ENCODE measurements at regions not wholly inside any gene's neighbourhood (a gene's known extent, or its start where the extent isn't known, plus 50 kb on each side); places are given as distances from the start of the nearest gene placed in this dataset.

DNA sequence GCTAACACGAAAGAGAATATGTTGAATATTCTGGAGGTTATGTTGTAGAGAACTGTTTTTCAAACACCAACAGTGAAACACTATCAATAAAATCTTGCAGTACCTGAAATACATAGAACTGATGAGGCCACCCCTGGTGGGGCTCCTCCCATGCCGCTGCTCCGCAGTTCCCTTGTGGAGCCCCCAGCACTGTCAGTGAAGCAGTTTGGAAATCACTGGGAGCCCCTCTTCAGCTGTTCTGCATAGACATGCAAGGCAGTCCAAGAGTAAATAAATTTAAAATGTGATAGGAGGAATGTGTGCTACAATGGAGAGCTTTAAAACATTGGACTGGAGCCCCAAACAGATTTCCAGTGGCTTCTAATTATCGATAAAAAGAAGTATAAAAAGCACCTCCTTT, 189.4 kb downstream of the FNDC1 start:
- H3K4me3 ChIP-seq (replicated peaks in 1 of 4; ENCODE audit: control extremely low read depth in 1 of 4, insufficient read depth in 1 of 4, low read depth in 3 of 4, low read length in 4 of 4), result no peak overlapping the region
- no peak overlapping the region for H2AFZ ChIP-seq (ENCODE audit: low read length)
- TF ChIP-seq, protein P1, sequence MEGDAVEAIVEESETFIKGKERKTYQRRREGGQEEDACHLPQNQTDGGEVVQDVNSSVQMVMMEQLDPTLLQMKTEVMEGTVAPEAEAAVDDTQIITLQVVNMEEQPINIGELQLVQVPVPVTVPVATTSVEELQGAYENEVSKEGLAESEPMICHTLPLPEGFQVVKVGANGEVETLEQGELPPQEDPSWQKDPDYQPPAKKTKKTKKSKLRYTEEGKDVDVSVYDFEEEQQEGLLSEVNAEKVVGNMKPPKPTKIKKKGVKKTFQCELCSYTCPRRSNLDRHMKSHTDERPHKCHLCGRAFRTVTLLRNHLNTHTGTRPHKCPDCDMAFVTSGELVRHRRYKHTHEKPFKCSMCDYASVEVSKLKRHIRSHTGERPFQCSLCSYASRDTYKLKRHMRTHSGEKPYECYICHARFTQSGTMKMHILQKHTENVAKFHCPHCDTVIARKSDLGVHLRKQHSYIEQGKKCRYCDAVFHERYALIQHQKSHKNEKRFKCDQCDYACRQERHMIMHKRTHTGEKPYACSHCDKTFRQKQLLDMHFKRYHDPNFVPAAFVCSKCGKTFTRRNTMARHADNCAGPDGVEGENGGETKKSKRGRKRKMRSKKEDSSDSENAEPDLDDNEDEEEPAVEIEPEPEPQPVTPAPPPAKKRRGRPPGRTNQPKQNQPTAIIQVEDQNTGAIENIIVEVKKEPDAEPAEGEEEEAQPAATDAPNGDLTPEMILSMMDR (conservative IDR thresholded peaks at IDR 0.05 in 1 of 2, IDR thresholded peaks at IDR 0.05 in 1 of 2; ENCODE audit: low read depth in 1 of 2, low read length in 2 of 2), result no peak
- TF ChIP-seq EZH2 (IDR thresholded peaks at IDR 0.05; ENCODE audit: low read length, missing control alignments), result no peak
- no peak overlapping the region for H3K27ac ChIP-seq (ENCODE audit: insufficient read depth, low read length)
- no peaks in the 10 kb centered on the region for H3K36me3 ChIP-seq (ENCODE audit: control insufficient read depth, insufficient read depth, low read length)
- no peak overlapping the region for H3K9ac ChIP-seq (ENCODE audit: insufficient read depth, low read length)
- no peaks in the 10 kb centered on the region for H3K9me3 ChIP-seq (ENCODE audit: control insufficient read depth, insufficient read depth, low read depth, low read length)
- no peak for DNase-seq (ENCODE audit: low read depth in 2 of 2)
- no peaks in the 10 kb centered on the region for H4K20me1 ChIP-seq (ENCODE audit: control insufficient read depth, extremely low read depth, insufficient read depth, low read length)
- H3K27me3 ChIP-seq (ENCODE audit: control insufficient read depth, insufficient read depth, low read length), result no peaks in the 10 kb centered on the region
- no peaks in the 10 kb centered on the region for H3K79me2 ChIP-seq (ENCODE audit: control insufficient read depth, insufficient read depth, low read length)
- no peak overlapping the region for H3K4me2 ChIP-seq (ENCODE audit: extremely low read depth, insufficient read depth, low read length)
- no peaks in the 10 kb centered on the region for H3K4me1 ChIP-seq (ENCODE audit: control insufficient read depth, extremely low read depth, insufficient read depth, low read length)

DNA sequence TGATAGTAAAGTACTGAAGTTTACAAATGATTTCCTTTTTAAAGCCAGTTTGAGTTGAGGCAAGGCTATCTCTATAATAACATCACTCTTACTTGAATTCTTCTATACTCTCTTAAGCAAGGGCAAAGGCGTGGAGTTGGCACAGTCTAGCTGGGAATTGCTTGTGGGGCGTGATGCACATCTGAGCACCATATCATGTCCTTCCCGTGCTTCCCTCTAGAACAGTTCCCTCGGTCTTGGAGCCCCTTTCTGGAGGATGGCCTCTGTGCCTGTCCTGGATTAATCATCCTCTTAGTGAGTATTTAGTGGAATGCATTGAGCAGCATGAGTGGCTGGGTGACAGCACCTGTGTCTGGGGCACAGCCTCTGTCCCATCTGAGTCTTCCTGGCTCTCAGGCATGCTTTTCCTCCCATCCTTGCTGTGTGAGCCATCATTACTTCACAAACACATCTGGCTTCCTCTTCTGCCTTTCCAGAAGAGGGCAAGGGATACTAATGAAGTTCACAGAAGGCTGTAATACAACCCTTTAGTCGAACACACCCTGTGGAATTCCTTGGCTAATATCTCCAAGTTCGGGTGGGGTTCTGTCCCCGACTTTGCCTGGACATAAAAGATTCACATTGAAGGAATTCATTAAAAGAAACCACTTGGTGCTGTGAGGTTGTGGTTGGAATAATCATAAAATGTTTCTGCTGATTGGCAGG, 188.2 kb downstream of the FNDC1 start:
- Histone ChIP-seq H3K9me3 (ENCODE audit: control insufficient read depth, insufficient read depth, low read depth, low read length) (no peaks in the 10 kb centered on the region), H3K4me2 (ENCODE audit: extremely low read depth, insufficient read depth, low read length) (no peak overlapping the region), H3K4me1 (ENCODE audit: control insufficient read depth, extremely low read depth, insufficient read depth, low read length) (no peaks in the 10 kb centered on the region), H4K20me1 (ENCODE audit: control insufficient read depth, extremely low read depth, insufficient read depth, low read length) (no peaks in the 10 kb centered on the region), H2AFZ (ENCODE audit: low read length) (no peak overlapping the region), H3K36me3 (ENCODE audit: control insufficient read depth, insufficient read depth, low read length) (no peaks in the 10 kb centered on the region), H3K27ac (ENCODE audit: insufficient read depth, low read length) (no peak overlapping the region), H3K27me3 (ENCODE audit: control insufficient read depth, insufficient read depth, low read length) (no peaks in the 10 kb centered on the region), H3K4me3 (replicated peaks in 1 of 4; ENCODE audit: control extremely low read depth in 1 of 4, insufficient read depth in 1 of 4, low read depth in 3 of 4, low read length in 4 of 4) (no peak overlapping the region), H3K9ac (ENCODE audit: insufficient read depth, low read length) (no peak overlapping the region), H3K79me2 (ENCODE audit: control insufficient read depth, insufficient read depth, low read length) (no peaks in the 10 kb centered on the region)
- TF ChIP-seq EZH2 (IDR thresholded peaks at IDR 0.05; ENCODE audit: low read length, missing control alignments), result no peak
- TF ChIP-seq, protein P1 (conservative IDR thresholded peaks at IDR 0.05 in 1 of 2, IDR thresholded peaks at IDR 0.05 in 1 of 2; ENCODE audit: low read depth in 1 of 2, low read length in 2 of 2), result no peak
- no peak for DNase-seq (ENCODE audit: low read depth in 2 of 2)

DNA sequence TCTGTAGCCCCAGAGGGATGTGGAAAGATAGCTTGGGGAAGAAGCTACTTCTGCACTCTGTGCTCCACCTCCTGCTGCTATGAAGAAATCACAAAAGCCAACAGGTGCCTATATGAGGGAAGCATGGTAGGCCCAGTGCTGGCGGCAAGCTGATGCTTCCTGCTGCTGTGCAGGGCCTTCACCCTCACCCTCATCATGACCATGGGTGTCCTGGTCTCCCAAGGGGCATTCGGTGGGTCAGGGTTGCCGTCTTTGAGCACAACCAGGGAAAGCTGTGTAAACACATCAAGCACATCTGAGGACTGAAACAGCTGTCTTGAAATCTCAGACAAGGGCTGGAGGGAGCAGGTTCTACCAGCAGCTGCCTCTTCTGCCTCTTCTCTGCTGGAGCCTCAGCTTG, 184.0 kb downstream of the FNDC1 start:
- Histone ChIP-seq H3K4me1 (ENCODE audit: control insufficient read depth, extremely low read depth, insufficient read depth, low read length) (no peaks in the 10 kb centered on the region), H3K36me3 (ENCODE audit: control insufficient read depth, insufficient read depth, low read length) (no peaks in the 10 kb centered on the region), H3K4me2 (ENCODE audit: extremely low read depth, insufficient read depth, low read length) (no peak overlapping the region), H4K20me1 (ENCODE audit: control insufficient read depth, extremely low read depth, insufficient read depth, low read length) (no peaks in the 10 kb centered on the region), H3K27me3 (ENCODE audit: control insufficient read depth, insufficient read depth, low read length) (no peaks in the 10 kb centered on the region), H3K79me2 (ENCODE audit: control insufficient read depth, insufficient read depth, low read length) (no peaks in the 10 kb centered on the region), H3K27ac (ENCODE audit: insufficient read depth, low read length) (no peak overlapping the region), H3K9me3 (ENCODE audit: control insufficient read depth, insufficient read depth, low read depth, low read length) (no peaks in the 10 kb centered on the region), H3K9ac (ENCODE audit: insufficient read depth, low read length) (no peak overlapping the region), H2AFZ (ENCODE audit: low read length) (no peak overlapping the region), H3K4me3 (replicated peaks in 1 of 4; ENCODE audit: control extremely low read depth in 1 of 4, insufficient read depth in 1 of 4, low read depth in 3 of 4, low read length in 4 of 4) (no peak overlapping the region)
- TF ChIP-seq EZH2 (IDR thresholded peaks at IDR 0.05; ENCODE audit: low read length, missing control alignments), result no peak
- TF ChIP-seq, protein P1 (conservative IDR thresholded peaks at IDR 0.05 in 1 of 2, IDR thresholded peaks at IDR 0.05 in 1 of 2; ENCODE audit: low read depth in 1 of 2, low read length in 2 of 2), result no peak
- no peak for DNase-seq (ENCODE audit: low read depth in 2 of 2)
